ENCODE measurements at regions not wholly inside any gene's neighbourhood (a gene's known extent, or its start where the extent isn't known, plus 50 kb on each side); places are given as distances from the start of the nearest gene placed in this dataset.

- in situ Hi-C loops (cut with HindIII; ENCODE audit: low pct_unique_long_range_greater_than_20kb, low sequenced_read_pairs): no loop called here
- no peak for DNase-seq (ENCODE audit: low read depth, low spot score)
Measured at GRCh38 chr11:89119426-89119825, 53.6 kb upstream of the GRM5 start.

GRCh38 chr11:89125298-89125697 lies 52.4 kb upstream of the TYR start:
- peak; percentile 12 for DNase-seq (ENCODE audit: low read depth, low spot score)
- in situ Hi-C loops (cut with HindIII; ENCODE audit: low pct_unique_long_range_greater_than_20kb, low sequenced_read_pairs): no loop called here

All from SK-MEL-5 (cell line).